Hematopoietic multipotent progenitor cell treated with erythropoietin and hydrocortisone succinate and interleukin-3 and kit ligand, for 4 days (in vitro differentiated cells): ENCODE measurements at regions not wholly inside any gene's neighbourhood (a gene's known extent, or its start where the extent isn't known, plus 50 kb on each side); places are given as distances from the start of the nearest gene placed in this dataset.

Experiments used
- DNase-seq: peaks from one replicate; pipeline ENCODE4 v3.0.0-alpha.2; 2015

GRCh38 chr9:109953300-109953699 lies 173.3 kb downstream of the PALM2AKAP2 start:
- DNase-seq: no peak

- DNase-seq: peak; percentile 21
These were observed 174.0 kb downstream of the PALM2AKAP2 start for GRCh38 chr9:109953813-109954497.

DNA sequence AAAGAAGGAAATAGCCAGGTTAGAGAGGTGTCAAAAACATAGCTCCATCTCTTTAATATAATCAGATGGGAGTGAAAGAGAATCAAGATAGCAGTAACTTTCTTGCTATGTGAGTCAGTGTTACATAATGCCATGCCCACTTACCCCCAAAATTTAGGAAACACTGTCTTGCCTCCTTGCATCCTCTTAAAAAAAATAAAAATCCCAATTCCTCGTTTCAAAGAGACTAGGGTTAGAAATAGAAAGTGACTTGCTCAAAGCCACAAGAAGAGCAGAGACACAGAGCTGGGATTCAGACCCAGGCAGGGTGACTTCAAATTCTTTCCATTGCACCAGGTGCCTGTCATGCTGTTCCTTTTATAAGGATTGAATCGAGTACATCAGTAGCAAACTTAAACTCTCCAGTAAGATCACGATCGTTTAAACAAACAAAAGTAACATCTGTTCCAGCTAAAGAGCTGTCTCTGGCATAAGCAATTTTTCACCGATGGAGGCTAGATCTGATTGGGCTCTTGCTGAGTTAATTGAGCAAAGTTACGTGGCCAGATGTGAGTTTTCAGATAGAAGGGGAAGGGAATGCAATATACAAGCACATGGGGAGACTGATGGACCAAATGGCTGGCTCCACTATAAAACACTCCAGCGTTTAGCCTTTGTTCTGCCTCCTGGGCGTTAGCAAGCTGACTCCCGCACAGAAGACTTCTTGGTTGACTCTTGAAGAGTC lies 176.9 kb downstream of the PALM2AKAP2 start:
- DNase-seq: no peak

GRCh38 chr9:109959679-109960078 lies 179.7 kb downstream of the PALM2AKAP2 start:
- no peak for DNase-seq

DNA sequence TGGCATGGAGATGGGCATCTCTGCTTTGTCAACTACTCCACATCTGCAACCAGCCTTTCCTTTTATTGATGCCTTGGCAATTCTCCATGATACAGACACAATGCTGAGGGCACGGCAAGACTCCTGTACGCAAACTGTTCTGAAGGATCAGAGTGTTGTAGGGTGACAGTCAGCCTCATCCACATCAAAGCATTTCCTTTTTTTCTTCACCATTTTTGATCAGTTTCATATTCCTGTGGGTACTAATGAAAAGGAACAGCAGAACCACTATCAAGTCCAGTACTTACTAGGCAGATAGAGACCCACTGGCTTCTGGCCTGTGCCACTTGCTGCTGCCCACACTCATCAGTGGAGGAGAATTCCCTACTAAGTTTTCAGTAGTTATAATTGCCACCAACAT lies 181.6 kb downstream of the PALM2AKAP2 start:
- DNase-seq: no peak

- no peak for DNase-seq
These were observed 182.2 kb downstream of the PALM2AKAP2 start for GRCh38 chr9:109962215-109962614.

DNA sequence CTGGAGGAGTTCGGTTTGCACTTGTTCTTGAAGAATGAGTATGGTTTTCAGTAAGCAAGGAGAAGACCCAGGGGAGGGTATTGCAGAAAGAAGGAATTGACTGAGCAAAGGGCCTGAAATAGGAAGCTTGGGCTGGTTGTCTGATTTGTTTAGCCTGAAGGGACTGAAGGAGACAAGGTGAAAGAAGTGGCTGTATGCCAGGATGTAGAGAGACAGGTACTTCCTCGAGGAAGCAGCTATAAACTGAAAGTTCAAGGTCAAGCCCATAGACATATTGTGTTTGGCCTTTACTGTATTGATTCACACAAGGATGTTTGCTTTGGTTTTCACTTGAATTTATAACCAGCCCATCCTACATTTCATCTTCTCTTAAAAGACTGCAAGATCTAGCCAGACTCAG lies 183.1 kb downstream of the PALM2AKAP2 start:
- DNase-seq: no peak

GRCh38 chr9:109966643-109967368 lies 186.8 kb downstream of the PALM2AKAP2 start:
- no peak for DNase-seq

GRCh38 chr9:109967651-109968642 lies 187.9 kb downstream of the PALM2AKAP2 start:
- DNase-seq: no peak

DNA sequence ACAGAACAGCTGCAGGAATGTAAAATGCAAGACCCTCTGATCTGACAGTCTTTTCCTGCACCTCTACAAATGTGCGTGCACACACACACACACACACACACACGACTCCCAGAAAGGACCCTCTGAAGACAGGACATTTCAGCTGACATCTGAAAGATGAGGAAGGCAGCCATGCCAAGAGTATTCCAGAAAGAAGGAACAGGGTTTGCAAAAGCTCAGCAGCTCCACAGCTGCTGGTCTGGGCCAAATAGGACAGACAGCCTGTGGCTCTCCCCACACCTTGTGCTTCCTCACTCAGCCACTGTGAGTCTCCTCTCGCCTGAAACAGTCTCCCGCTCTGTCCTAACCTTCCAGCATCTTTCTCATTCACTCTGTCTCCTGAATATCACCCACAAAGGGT lies 189.0 kb downstream of the PALM2AKAP2 start:
- peak; percentile 17 for DNase-seq

- no peak for DNase-seq
These were observed 189.7 kb downstream of the PALM2AKAP2 start for GRCh38 chr9:109969573-109970237.

GRCh38 chr9:109971226-109971625 lies 191.2 kb downstream of the PALM2AKAP2 start:
- no peak for DNase-seq

- peak; percentile 23 for DNase-seq
These were observed 192.3 kb downstream of the PALM2AKAP2 start for GRCh38 chr9:109972026-109972882.

DNA sequence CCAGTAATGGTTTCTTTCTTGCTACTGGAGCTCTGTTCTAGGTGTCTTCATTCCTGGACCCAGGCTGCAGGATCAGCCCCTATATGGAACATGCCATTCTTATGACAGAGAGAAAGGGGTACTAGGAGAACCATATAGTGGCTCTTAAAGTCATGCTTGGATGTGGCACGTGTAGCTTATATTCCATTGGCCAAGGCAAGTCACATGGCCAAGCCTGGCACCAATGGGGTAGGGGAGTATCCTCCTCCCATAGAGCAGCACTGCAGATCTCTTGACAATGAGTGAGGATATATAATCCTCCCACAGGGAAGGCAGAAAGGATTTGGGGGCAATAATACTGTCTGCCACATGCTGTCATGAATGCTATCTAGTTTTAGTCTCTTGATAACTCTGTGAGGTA lies 193.3 kb downstream of the PALM2AKAP2 start:
- no peak for DNase-seq

GRCh38 chr9:109974143-109974917 lies 194.3 kb downstream of the PALM2AKAP2 start:
- DNase-seq: no peak

- DNase-seq: no peak
These were observed 194.9 kb downstream of the PALM2AKAP2 start for GRCh38 chr9:109974918-109975276.

DNA sequence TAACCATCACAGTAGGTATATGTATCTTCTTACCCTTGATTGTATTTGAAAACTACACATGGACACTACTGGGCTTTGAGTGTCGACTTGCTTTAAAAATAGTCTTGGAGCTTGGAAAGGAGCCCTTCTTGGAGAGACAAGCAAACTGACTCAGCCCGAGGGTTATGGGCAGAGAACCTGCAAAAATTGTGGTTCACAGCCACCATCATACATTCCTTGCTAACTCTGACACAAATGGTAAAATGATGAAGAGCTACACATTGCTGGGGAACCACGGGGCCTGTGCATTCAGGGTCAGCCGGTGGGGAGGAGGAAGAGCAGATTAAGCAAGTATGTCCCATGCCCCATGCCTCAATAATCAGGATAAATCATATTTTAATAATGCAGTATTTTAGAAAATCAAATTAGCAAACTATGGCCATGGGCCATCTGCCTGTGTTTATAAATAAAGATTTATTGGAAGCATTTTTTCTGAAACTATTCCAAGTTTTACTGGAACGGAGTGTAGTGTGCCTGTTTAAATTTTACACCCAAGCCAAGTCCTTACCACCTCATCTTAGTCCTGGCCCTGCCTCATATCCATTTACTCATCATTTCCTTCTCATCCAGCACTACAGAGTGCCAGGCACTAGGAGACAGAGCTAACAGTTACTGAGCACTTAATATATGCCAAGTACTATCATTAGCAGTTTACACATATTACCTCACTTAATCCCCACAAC lies 195.7 kb downstream of the PALM2AKAP2 start:
- no peak for DNase-seq

DNA sequence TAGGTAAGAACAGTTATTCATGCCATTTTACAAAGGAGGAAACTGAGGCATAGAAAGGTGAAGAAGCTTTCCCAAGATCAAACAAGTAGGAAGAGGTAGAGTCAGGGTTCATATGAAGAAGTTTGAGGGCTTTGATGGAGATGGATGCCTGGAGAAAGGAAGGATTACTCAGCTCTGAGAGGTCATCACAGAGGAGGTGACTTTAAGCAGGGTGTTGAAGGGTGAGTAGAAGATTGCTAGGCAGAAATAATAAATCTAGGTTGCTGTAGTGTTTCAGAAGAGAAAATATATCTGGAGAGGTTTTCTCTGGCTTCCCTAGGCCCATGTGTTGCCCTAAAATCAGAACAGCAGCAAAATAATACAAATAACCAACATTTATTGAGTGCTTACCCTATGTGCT lies 196.3 kb downstream of the PALM2AKAP2 start:
- no peak for DNase-seq

GRCh38 chr9:109977521-109977920 lies 197.5 kb downstream of the PALM2AKAP2 start:
- no peak for DNase-seq

DNA sequence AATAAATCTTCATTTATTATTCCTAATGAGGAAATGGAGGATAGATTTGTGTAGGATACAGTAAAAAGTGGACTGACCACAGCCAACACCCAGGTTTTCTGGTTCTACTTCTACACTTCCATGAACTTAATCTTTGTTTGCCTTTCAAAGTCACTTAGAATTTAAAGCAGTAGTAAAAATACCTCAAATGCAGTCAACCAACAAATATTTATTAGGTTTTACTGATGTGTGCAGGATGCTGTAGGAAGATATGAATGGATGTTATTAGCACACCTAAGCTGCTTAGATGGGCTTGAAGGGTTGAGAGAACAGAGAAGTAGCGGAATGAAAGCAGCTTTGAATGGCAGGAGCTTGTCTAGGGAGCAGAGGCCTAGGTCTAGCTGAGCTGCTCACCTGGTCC lies 201.1 kb downstream of the PALM2AKAP2 start:
- no peak for DNase-seq
